Left lung (tissue), 4 donors: ENCODE measurements at regions not wholly inside any gene's neighbourhood (a gene's known extent, or its start where the extent isn't known, plus 50 kb on each side); places are given as distances from the start of the nearest gene placed in this dataset.

ENCODE experiments used
- ATAC-seq: fragments of 200-7000 bp; cut with Tn5 transposase; one replicate; pipeline ENCODE4 v1.9.1; 2020; ENCODE audit warnings: moderate library complexity
- DNase-seq, 4 donors: peaks; one replicate each; pipeline ENCODE4 v3.0.0-alpha.2; 2013 to 2020
- H3K27ac ChIP-seq, 2 donors: fragments of 200-600 bp; sonication (generic) in 1 of 2; one replicate each; pipeline versions ENCODE4 v1.5.0 to v1.8.0; 2020 to 2021
- H3K27me3 ChIP-seq, 2 donors: fragments of 200-600 bp; sonication (generic) in 1 of 2; one replicate each; pipeline versions ENCODE4 v1.5.0 to v1.8.0; 2020 to 2021
- H3K36me3 ChIP-seq, 2 donors: fragments of 200-600 bp; sonication (generic) in 1 of 2; one replicate each; pipeline versions ENCODE4 v1.5.0 to v1.8.0; 2020 to 2021
- H3K4me1 ChIP-seq, 2 donors: fragments of 200-600 bp; one replicate each; pipeline ENCODE4 v1.8.0; 2021
- H3K4me3 ChIP-seq, 2 donors: fragments of 200-600 bp; sonication (generic) in 1 of 2; one replicate each; pipeline versions ENCODE4 v1.5.0 to v1.8.0; 2020 to 2021; ENCODE audit warnings: mild to moderate bottlenecking in 1 of 2
- H3K9me3 ChIP-seq, 2 donors: fragments of 200-600 bp; sonication (generic) in 1 of 2; one replicate each; pipeline versions ENCODE4 v1.5.0 to v1.8.0; 2020 to 2021
- CTCF ChIP-seq, 2 donors: fragments of 200-600 bp; sonication (generic) in 1 of 2; IDR thresholded peaks; one replicate each; pipeline versions ENCODE4 v1.5.0 to v1.8.0; 2021; ENCODE audit warnings: antibody characterized with exemption in 2 of 2
- intact Hi-C, 2 donors: fragments of 100-400 bp; cut with DNase I; formaldehyde crosslinking; loops; one replicate each; pipeline versions ENCODE4 v1.11.2 to v1.14.2; 2022
- donor health status: DM: no; HTN: yes; CAD: no.
- donor health status: DM: no; HTN: no; CAD: no.

- H3K9me3 ChIP-seq, result no peaks in the 10 kb centered on the region
- intact Hi-C loops, result no loop called here
- no peak for ATAC-seq
- no peak for DNase-seq
- no peak overlapping the region for H3K4me3 ChIP-seq
- no peaks in the 10 kb centered on the region for H3K36me3 ChIP-seq
- H3K4me1 ChIP-seq, result no peaks in the 10 kb centered on the region
- no peak for TF ChIP-seq CTCF (IDR thresholded peaks at IDR 0.05)
- H3K27me3 ChIP-seq, result peaks cover 0 to 96% of the 10 kb centered on the region in 2 donors
- H3K27ac ChIP-seq, result no peak overlapping the region
Observed at GRCh38 chr17:79252886-79253285, 178.3 kb downstream of the ENGASE start.

- no peaks in the 10 kb centered on the region for H3K4me1 ChIP-seq
- intact Hi-C loops, result no loop called here
- TF ChIP-seq CTCF (IDR thresholded peaks at IDR 0.05), result no peak
- no peak overlapping the region for H3K4me3 ChIP-seq
- peaks cover 0 to 96% of the 10 kb centered on the region in 2 donors for H3K27me3 ChIP-seq
- DNase-seq (no peak), ATAC-seq (no peak)
- no peaks in the 10 kb centered on the region for H3K36me3 ChIP-seq
- no peaks in the 10 kb centered on the region for H3K9me3 ChIP-seq
- H3K27ac ChIP-seq, result no peak overlapping the region
Observed at GRCh38 chr17:79251824-79252223, 177.2 kb downstream of the ENGASE start.

- no peak for ATAC-seq
Observed at GRCh38 chr17:79249929-79250521, 175.4 kb downstream of the ENGASE start.

GRCh38 chr17:79248843-79249493 is 174.3 kb downstream of the ENGASE start:
- peaks cover 0 to 81% of the 10 kb centered on the region in 2 donors for H3K27me3 ChIP-seq
- intact Hi-C loops, result no loop called here
- no peak for TF ChIP-seq CTCF (IDR thresholded peaks at IDR 0.05)
- no peak overlapping the region for H3K27ac ChIP-seq
- ATAC-seq (no peak), DNase-seq (no peak)
- no peak overlapping the region for H3K4me3 ChIP-seq
- no peaks in the 10 kb centered on the region for H3K36me3 ChIP-seq
- no peaks in the 10 kb centered on the region for H3K4me1 ChIP-seq
- no peaks in the 10 kb centered on the region for H3K9me3 ChIP-seq

More at GRCh38 chr17:79249929-79250521, 175.4 kb downstream of the ENGASE start:
- no peak for DNase-seq
- H3K4me3 ChIP-seq, result no peak overlapping the region
- intact Hi-C loops, result no loop called here
- no peaks in the 10 kb centered on the region for H3K36me3 ChIP-seq
- H3K27me3 ChIP-seq, result peaks cover 0 to 90% of the 10 kb centered on the region in 2 donors
- no peaks in the 10 kb centered on the region for H3K9me3 ChIP-seq
- no peaks in the 10 kb centered on the region for H3K4me1 ChIP-seq
- TF ChIP-seq CTCF (IDR thresholded peaks at IDR 0.05), result no peak
- H3K27ac ChIP-seq, result no peak overlapping the region

- Histone ChIP-seq H3K27ac (no peak overlapping the region), H3K27me3 (peaks cover 0 to 62% of the 10 kb centered on the region in 2 donors), H3K36me3 (no peaks in the 10 kb centered on the region), H3K9me3 (no peaks in the 10 kb centered on the region), H3K4me3 (no peak overlapping the region), H3K4me1 (no peaks in the 10 kb centered on the region)
- ATAC-seq (no peak), DNase-seq (no peak)
- intact Hi-C loops, result no loop called here
- no peak for TF ChIP-seq CTCF (IDR thresholded peaks at IDR 0.05)
Observed at GRCh38 chr17:79246225-79247190, 171.9 kb downstream of the ENGASE start.
